HepG2 (cell line): ENCODE measurements at regions not wholly inside any gene's neighbourhood (a gene's known extent, or its start where the extent isn't known, plus 50 kb on each side); places are given as distances from the start of the nearest gene placed in this dataset.

Source experiments
- ATAC-seq: fragments of 200-7000 bp; cut with Tn5 transposase; 3 replicates; pipeline ENCODE4 v1.9.1; 2020; ENCODE audit warnings: mild to moderate bottlenecking, moderate library complexity
- BruUV-seq: library from RNA; stranded (reverse); fragments of 400-500 nt; replicated peaks from 2 replicates; lab custom pipeline; 2021; lab: Mats Ljungman, UMichigan
- CTCF ChIA-PET: fragments of 300-600 bp; formaldehyde crosslinking; extraction: SDS; loops from one replicate; lab custom pipeline; 2021; ENCODE audit warnings: low total read pairs, inconsistent platforms, low intra/inter-chr PET ratio; lab: Yijun Ruan, JAX
- POLR2A ChIA-PET: fragments of 350-600 bp; sonication (Branson Sonifier 250); formaldehyde crosslinking; loops from one replicate; lab custom pipeline; 2020; ENCODE audit warnings: antibody characterized with exemption, inconsistent platforms; lab: Yijun Ruan, JAX
- DNase-seq: peaks from one replicate; pipeline ENCODE4 v3.0.0-alpha.2; 2015; ENCODE audit warnings: low spot score
- FAIRE-seq: peaks from 3 replicates; lab custom pipeline; 2011; peaks lifted over from hg19 to GRCh38; lab: Jason Lieb, UNC
- H2AFZ ChIP-seq: one replicate; pipeline ENCODE4 v1.6.1; 2011; ENCODE audit warnings: low read length, inconsistent platforms
- H3K27ac ChIP-seq: fragments of 300-600 bp; 3 replicates; pipeline ENCODE4 v1.8.0; 2011; ENCODE audit warnings: mixed run types, mild to moderate bottlenecking, mixed read lengths, low read length, inconsistent platforms; ENCODE audit not compliant: insufficient read depth; ENCODE audit errors: extremely low read length
- H3K27me3 ChIP-seq, 2 experiments: fragments of 200-600 bp in 1 of 2; 2 replicates in 1 of 2; 3 replicates in 1 of 2; pipeline versions ENCODE4 v1.6.0 to v1.8.0; 2011; ENCODE audit warnings: low read length in 2 of 2, mild to moderate bottlenecking in 2 of 2, moderate library complexity in 2 of 2, inconsistent platforms in 1 of 2; ENCODE audit not compliant: insufficient read depth in 2 of 2, control insufficient read depth in 1 of 2
- H3K36me3 ChIP-seq, 2 experiments: fragments of 200-600 bp in 1 of 2; replicated peaks in 1 of 2; 2 replicates in 1 of 2; 3 replicates in 1 of 2; pipeline versions ENCODE4 v1.5.1 to v1.8.0; 2011; ENCODE audit warnings: low read length in 2 of 2, inconsistent platforms in 1 of 2; ENCODE audit not compliant: insufficient read depth in 2 of 2, control insufficient read depth in 1 of 2
- H3K4me1 ChIP-seq: 2 replicates; pipeline ENCODE4 v1.5.1; 2012; ENCODE audit warnings: low read length, inconsistent platforms; ENCODE audit not compliant: insufficient read depth
- H3K4me2 ChIP-seq: 2 replicates; pipeline ENCODE4 v1.6.0; 2011; ENCODE audit warnings: low read depth, low read length, inconsistent platforms
- H3K4me3 ChIP-seq, 3 experiments: fragments of 200-600 bp in 1 of 3; sonication (generic), shearing (Covaris generic) in 1 of 3; replicated peaks in 1 of 3; 2 replicates each; pipeline ENCODE4 v1.5.1; 2011 to 2016; ENCODE audit warnings: low read length in 3 of 3, inconsistent platforms in 2 of 3, low read depth in 2 of 3, mild to moderate bottlenecking in 2 of 3, control low read depth in 1 of 3, mixed read lengths in 1 of 3; ENCODE audit not compliant: insufficient read depth in 1 of 3
- H3K79me2 ChIP-seq: one replicate; pipeline ENCODE4 v1.6.1; 2011; ENCODE audit warnings: low read length, inconsistent platforms; ENCODE audit not compliant: insufficient read depth
- H3K9ac ChIP-seq: 2 replicates; pipeline ENCODE4 v1.6.0; 2011; ENCODE audit warnings: mild to moderate bottlenecking, low read depth, low read length, inconsistent platforms; ENCODE audit not compliant: insufficient read depth
- H3K9me3 ChIP-seq: 2 replicates; pipeline ENCODE4 v1.5.1; 2012; ENCODE audit warnings: mild to moderate bottlenecking, low read length
- H4K20me1 ChIP-seq: 2 replicates; pipeline ENCODE4 v1.6.0; 2011; ENCODE audit warnings: inconsistent platforms, mild to moderate bottlenecking, low read length, moderate library complexity; ENCODE audit not compliant: insufficient read depth
- CEBPG ChIP-seq: IDR thresholded peaks from 2 replicates; pipeline ENCODE4 v1.6.1; 2016
- HMG20A ChIP-seq: IDR thresholded peaks from 2 replicates; pipeline ENCODE4 v1.6.1; 2016; ENCODE audit warnings: borderline replicate concordance
- NR2F2 ChIP-seq: IDR thresholded peaks from 2 replicates; pipeline ENCODE4 v1.6.1; 2012; ENCODE audit warnings: low read depth, inconsistent platforms, borderline replicate concordance
- PCBP2 ChIP-seq: fragments of 200-400 bp; formaldehyde crosslinking; optimal IDR thresholded peaks from 2 replicates; pipeline ENCODE3; 2018; ENCODE audit warnings: low read length, low read depth; ENCODE audit not compliant: poor library complexity, severe bottlenecking
- PTBP1 ChIP-seq: fragments of 200-400 bp; formaldehyde crosslinking; IDR thresholded peaks from 2 replicates; pipeline ENCODE4 v1.6.1; 2018; ENCODE audit warnings: low read length, low read depth; ENCODE audit not compliant: poor library complexity, severe bottlenecking
- SP140L ChIP-seq: sonication (generic); formaldehyde crosslinking; IDR thresholded peaks from 2 replicates; pipeline ENCODE4 v1.4.0; 2020; ENCODE audit warnings: missing genetic modification reagents, borderline replicate concordance
- THAP11 ChIP-seq: IDR thresholded peaks from 2 replicates; pipeline ENCODE4 v1.6.1; 2016; ENCODE audit warnings: missing biosample characterization, missing genetic modification reagents
- ZBTB42 ChIP-seq: sonication (generic); formaldehyde crosslinking; IDR thresholded peaks from 2 replicates; pipeline ENCODE4 v1.5.0; 2020; ENCODE audit warnings: mild to moderate bottlenecking, missing genetic modification reagents
- ZNF235 ChIP-seq: sonication (generic); formaldehyde crosslinking; IDR thresholded peaks from 2 replicates; pipeline ENCODE4 v1.8.1; 2023; ENCODE audit warnings: mild to moderate bottlenecking, missing genetic modification reagents, borderline replicate concordance
- ZNF501 ChIP-seq: sonication (generic); formaldehyde crosslinking; IDR thresholded peaks from 2 replicates; pipeline ENCODE4 v1.5.1; 2020; ENCODE audit warnings: mild to moderate bottlenecking, moderate library complexity, missing genetic modification reagents
- ZNF672 ChIP-seq: sonication (generic); formaldehyde crosslinking; IDR thresholded peaks from 2 replicates; pipeline ENCODE4 v1.8.1; 2022; ENCODE audit warnings: missing genetic modification reagents
- ZNF75D ChIP-seq: sonication (generic); formaldehyde crosslinking; IDR thresholded peaks from 2 replicates; pipeline ENCODE4 v1.8.1; 2023; ENCODE audit warnings: missing genetic modification reagents, mild to moderate bottlenecking, borderline replicate concordance
- ZSCAN29 ChIP-seq: sonication (generic); formaldehyde crosslinking; conservative IDR thresholded peaks from 2 replicates; pipeline ENCODE4 v1.4.0; 2020; ENCODE audit warnings: mild to moderate bottlenecking, missing genetic modification reagents
- WGBS: methylation state at CpG from one replicate; pipeline ENCODE4 v1.1.6; 2017; ENCODE audit warnings: low lambda C conversion rate; 5-methylcytosine and 5-hydroxymethylcytosine counted together
- in situ Hi-C: cut with HindIII; loops from 2 replicates; pipeline ENCODE4 v1.10.0; 2017; ENCODE audit warnings: low pct_unique_long_range_greater_than_20kb; ENCODE audit not compliant: extremely low pct_ligation_motif_present
- intact Hi-C: fragments of 100-400 bp; cut with micrococcal nuclease; formaldehyde crosslinking; loops from one replicate; pipeline ENCODE4 v1.10.0; 2022; ENCODE audit not compliant: unreplicated experiment
- TF ChIP-seq, protein P1 (sequence below): sonication (generic); formaldehyde crosslinking; IDR thresholded peaks from 2 replicates; pipeline ENCODE4 v1.5.1; 2020; ENCODE audit warnings: mild to moderate bottlenecking, missing genetic modification reagents
- TF ChIP-seq, protein P2 (sequence below): sonication (generic); formaldehyde crosslinking; IDR thresholded peaks from 2 replicates; pipeline ENCODE4 v1.8.0; 2022; ENCODE audit warnings: missing genetic modification reagents, mild to moderate bottlenecking, moderate library complexity, borderline replicate concordance
- TF ChIP-seq, protein P3 (sequence below): sonication (generic); formaldehyde crosslinking; IDR thresholded peaks from 2 replicates; pipeline ENCODE4 v1.4.0; 2020; ENCODE audit warnings: mild to moderate bottlenecking, low read depth, missing genetic modification reagents
- TF ChIP-seq, protein P4 (sequence below): IDR thresholded peaks from 2 replicates; pipeline ENCODE4 v1.6.1; 2012; ENCODE audit warnings: low read depth, low read length, improper control_type of control experiment

DNA sequence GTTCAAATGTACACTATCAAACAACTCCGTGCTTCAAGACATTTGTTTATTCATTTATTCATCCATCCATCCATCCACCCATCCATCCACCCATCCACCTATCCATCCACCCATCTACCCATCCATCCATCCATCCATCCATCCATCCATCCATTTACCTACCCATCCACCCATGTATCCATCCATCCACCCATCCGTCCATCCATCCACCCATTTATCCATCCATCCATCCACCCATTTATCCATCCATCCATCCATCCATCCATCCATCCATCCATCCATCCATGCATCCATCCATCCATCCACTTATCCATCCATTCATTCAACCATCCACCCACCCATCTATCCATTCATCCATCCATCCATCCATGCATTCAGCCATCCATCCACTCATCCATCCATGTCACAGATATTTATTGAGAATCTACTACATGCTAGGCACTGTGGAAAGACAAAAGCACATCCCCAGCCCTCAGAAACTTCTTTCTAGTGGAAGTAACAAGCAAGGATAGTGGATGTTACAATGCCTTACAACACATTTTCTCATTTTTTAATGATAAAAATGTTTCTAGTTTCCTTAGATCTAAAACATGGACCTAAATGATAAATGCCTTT lies 237.6 kb downstream of the ZNF536 start (continued):
- TF ChIP-seq ZNF501 (no peak), ZBTB42 (CRISPR knock-in tag) (no peak), PCBP2 (no peak), THAP11 (CRISPR knock-in tag) (no peak), ZNF75D (CRISPR knock-in tag) (no peak), SP140L (no peak)
- TF ChIP-seq, protein P1, sequence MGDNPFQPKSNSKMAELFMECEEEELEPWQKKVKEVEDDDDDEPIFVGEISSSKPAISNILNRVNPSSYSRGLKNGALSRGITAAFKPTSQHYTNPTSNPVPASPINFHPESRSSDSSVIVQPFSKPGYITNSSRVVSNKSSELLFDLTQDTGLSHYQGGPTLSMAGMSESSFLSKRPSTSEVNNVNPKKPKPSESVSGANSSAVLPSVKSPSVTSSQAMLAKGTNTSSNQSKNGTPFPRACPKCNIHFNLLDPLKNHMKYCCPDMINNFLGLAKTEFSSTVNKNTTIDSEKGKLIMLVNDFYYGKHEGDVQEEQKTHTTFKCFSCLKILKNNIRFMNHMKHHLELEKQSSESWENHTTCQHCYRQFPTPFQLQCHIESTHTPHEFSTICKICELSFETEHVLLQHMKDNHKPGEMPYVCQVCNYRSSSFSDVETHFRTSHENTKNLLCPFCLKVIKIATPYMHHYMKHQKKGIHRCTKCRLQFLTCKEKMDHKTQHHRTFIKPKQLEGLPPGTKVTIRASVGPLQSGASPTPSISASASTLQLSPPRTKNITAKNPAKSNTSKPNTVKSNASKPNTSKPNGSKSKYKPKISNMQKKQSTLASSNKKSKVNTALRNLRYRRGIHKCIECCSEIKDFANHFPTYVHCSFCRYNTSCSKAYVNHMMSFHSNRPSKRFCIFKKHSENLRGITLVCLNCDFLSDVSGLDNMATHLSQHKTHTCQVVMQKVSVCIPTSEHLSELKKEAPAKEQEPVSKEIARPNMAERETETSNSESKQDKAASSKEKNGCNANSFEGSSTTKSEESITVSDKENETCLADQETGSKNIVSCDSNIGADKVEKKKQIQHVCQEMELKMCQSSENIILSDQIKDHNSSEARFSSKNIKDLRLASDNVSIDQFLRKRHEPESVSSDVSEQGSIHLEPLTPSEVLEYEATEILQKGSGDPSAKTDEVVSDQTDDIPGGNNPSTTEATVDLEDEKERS (CRISPR knock-in tag), result no peak
- TF ChIP-seq, all 625 proteins: peak for 0

DNA sequence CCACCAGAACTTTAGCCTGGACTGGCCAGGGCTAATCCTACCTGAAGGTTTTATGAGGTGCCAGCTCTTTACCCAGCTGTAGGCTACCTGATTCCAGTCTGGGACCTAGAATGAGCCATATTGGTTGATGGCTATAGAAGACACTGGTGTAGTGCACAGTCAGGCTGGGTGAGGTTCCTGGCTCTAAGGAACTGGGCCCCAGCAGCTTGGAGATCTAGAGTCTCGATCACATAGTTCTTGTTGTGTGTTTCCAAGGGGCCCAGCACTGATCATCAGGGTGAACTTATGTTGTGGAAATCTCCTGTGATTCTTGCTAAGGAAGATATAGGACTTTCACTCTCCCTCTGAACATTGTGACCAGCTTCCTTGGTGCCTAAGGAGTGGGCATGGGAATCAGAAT lies 236.3 kb downstream of the ZNF536 start:
- CTCF ChIA-PET, result no interaction called here
- TF ChIP-seq NR2F2, result no peak
- TF ChIP-seq ZNF75D (CRISPR knock-in tag), result no peak
- TF ChIP-seq ZSCAN29 (CRISPR knock-in tag), result no peak
- no peak for TF ChIP-seq PTBP1
- TF ChIP-seq ZNF235 (CRISPR knock-in tag), result no peak
- no peak for TF ChIP-seq ZNF672
- TF ChIP-seq THAP11 (CRISPR knock-in tag), result no peak
- TF ChIP-seq, protein P2, sequence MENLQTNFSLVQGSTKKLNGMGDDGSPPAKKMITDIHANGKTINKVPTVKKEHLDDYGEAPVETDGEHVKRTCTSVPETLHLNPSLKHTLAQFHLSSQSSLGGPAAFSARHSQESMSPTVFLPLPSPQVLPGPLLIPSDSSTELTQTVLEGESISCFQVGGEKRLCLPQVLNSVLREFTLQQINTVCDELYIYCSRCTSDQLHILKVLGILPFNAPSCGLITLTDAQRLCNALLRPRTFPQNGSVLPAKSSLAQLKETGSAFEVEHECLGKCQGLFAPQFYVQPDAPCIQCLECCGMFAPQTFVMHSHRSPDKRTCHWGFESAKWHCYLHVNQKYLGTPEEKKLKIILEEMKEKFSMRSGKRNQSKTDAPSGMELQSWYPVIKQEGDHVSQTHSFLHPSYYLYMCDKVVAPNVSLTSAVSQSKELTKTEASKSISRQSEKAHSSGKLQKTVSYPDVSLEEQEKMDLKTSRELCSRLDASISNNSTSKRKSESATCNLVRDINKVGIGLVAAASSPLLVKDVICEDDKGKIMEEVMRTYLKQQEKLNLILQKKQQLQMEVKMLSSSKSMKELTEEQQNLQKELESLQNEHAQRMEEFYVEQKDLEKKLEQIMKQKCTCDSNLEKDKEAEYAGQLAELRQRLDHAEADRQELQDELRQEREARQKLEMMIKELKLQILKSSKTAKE (CRISPR knock-in tag), result no peak
- TF ChIP-seq, protein P3, sequence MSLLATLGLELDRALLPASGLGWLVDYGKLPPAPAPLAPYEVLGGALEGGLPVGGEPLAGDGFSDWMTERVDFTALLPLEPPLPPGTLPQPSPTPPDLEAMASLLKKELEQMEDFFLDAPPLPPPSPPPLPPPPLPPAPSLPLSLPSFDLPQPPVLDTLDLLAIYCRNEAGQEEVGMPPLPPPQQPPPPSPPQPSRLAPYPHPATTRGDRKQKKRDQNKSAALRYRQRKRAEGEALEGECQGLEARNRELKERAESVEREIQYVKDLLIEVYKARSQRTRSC, result no peak
- no peak for TF ChIP-seq HMG20A (CRISPR knock-in tag)
- TF ChIP-seq CEBPG (CRISPR knock-in tag), result no peak
- TF ChIP-seq, protein P4, sequence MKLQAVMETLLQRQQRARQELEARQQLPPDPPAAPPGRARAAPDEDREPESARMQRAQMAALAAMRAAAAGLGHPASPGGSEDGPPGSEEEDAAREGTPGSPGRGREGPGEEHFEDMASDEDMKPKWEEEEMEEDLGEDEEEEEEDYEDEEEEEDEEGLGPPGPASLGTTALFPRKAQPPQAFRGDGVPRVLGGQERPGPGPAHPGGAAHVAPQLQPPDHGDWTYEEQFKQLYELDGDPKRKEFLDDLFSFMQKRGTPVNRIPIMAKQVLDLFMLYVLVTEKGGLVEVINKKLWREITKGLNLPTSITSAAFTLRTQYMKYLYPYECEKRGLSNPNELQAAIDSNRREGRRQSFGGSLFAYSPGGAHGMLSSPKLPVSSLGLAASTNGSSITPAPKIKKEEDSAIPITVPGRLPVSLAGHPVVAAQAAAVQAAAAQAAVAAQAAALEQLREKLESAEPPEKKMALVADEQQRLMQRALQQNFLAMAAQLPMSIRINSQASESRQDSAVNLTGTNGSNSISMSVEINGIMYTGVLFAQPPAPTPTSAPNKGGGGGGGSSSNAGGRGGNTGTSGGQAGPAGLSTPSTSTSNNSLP, result no peak

More for the DNA sequence above, 236.3 kb downstream of the ZNF536 start:
- in situ Hi-C loops, result no loop called here
- no peak for DNase-seq
- Histone ChIP-seq H4K20me1 (no peaks in the 10 kb centered on the region), H3K36me3 (no peaks in the 10 kb centered on the region), H3K9ac (no peak overlapping the region), H2AFZ (no peak overlapping the region), H3K4me3 (no peak overlapping the region), H3K27ac (no peak overlapping the region), H3K79me2 (no peaks in the 10 kb centered on the region), H3K4me1 (no peaks in the 10 kb centered on the region), H3K9me3 (no peaks in the 10 kb centered on the region), H3K27me3 (no peaks in the 10 kb centered on the region), H3K4me2 (no peak overlapping the region)
- intact Hi-C loops, result no loop called here
- no peak for FAIRE-seq
- no TSS peak for BruUV-seq
- no peak for ATAC-seq
- no CpG with 5 or more reads among the region's 1 CpG for WGBS
- POLR2A ChIA-PET, result no interaction called here
